ENCODE measurements at regions not wholly inside any gene's neighbourhood (a gene's known extent, or its start where the extent isn't known, plus 50 kb on each side); places are given as distances from the start of the nearest gene placed in this dataset.

- TF ChIP-seq CTCF (conservative IDR thresholded peaks at IDR 0.05) (no peak), EZH2 (IDR thresholded peaks at IDR 0.05; ENCODE audit: low read depth) (no peak)
These were observed 537.3 kb downstream of the EPHA3 start for GRCh38 chr3:89644716-89645115.
